Glutamatergic neuron (in vitro differentiated cells): ENCODE measurements at regions not wholly inside any gene's neighbourhood (a gene's known extent, or its start where the extent isn't known, plus 50 kb on each side); places are given as distances from the start of the nearest gene placed in this dataset.
"Not testable (repeated sequence)": the region's sequence is repeated elsewhere in the genome, so short reads cannot be mapped to it uniquely, and the experiment has no call there.

ENCODE experiments used
- DNase-seq: peaks from one replicate; pipeline ENCODE4 v3.0.0; 2022
- H3K27ac Mint-ChIP-seq: one replicate; pipeline ENCODE4 v1.8.0; 2020; ENCODE audit warnings: mild to moderate bottlenecking, mixed read lengths, inconsistent platforms; ENCODE audit not compliant: unreplicated experiment
- H3K27me3 Mint-ChIP-seq: one replicate; pipeline ENCODE4 v1.8.0; 2020; ENCODE audit warnings: mild to moderate bottlenecking, moderate library complexity, mixed read lengths, inconsistent platforms; ENCODE audit not compliant: unreplicated experiment
- H3K36me3 Mint-ChIP-seq: one replicate; pipeline ENCODE4 v1.8.0; 2020; ENCODE audit warnings: mild to moderate bottlenecking, mixed read lengths, inconsistent platforms; ENCODE audit not compliant: unreplicated experiment
- H3K4me1 Mint-ChIP-seq: one replicate; pipeline ENCODE4 v1.8.0; 2020; ENCODE audit warnings: mild to moderate bottlenecking, low read depth, mixed read lengths, inconsistent platforms; ENCODE audit not compliant: unreplicated experiment
- H3K4me3 Mint-ChIP-seq: one replicate; pipeline ENCODE4 v1.8.0; 2020; ENCODE audit warnings: mild to moderate bottlenecking, mixed read lengths, inconsistent platforms; ENCODE audit not compliant: unreplicated experiment
- H3K9me3 Mint-ChIP-seq: one replicate; pipeline ENCODE4 v1.8.0; 2020; ENCODE audit warnings: mild to moderate bottlenecking, moderate library complexity, mixed read lengths, inconsistent platforms; ENCODE audit not compliant: unreplicated experiment
- CTCF ChIP-seq: fragments of 200-600 bp; sonication (generic); IDR thresholded peaks from one replicate; pipeline ENCODE4 v1.5.0; 2021; ENCODE audit not compliant: partially characterized antibody, unreplicated experiment

- H3K4me3 Mint-ChIP-seq, result no peak overlapping the region
- TF ChIP-seq CTCF, result no peak
- H3K9me3 Mint-ChIP-seq, result peaks cover 3% of the 10 kb centered on the region
- H3K27me3 Mint-ChIP-seq, result no peaks in the 10 kb centered on the region
- no peaks in the 10 kb centered on the region for H3K36me3 Mint-ChIP-seq
- no peaks in the 10 kb centered on the region for H3K4me1 Mint-ChIP-seq
- DNase-seq, result no peak
- H3K27ac Mint-ChIP-seq, result no peak overlapping the region
These were observed 191.2 kb downstream of the C1orf94 start for GRCh38 chr1:34367954-34368353.

GRCh38 chr1:34369701-34370455, 193.2 kb downstream of the C1orf94 start:
- Mint-ChIP-seq H3K27ac (no peak overlapping the region), H3K4me3 (no peak overlapping the region), H3K36me3 (no peaks in the 10 kb centered on the region), H3K27me3 (no peaks in the 10 kb centered on the region), H3K4me1 (no peaks in the 10 kb centered on the region), H3K9me3 (no peaks in the 10 kb centered on the region)
- no peak for TF ChIP-seq CTCF
- no peak for DNase-seq

GRCh38 chr1:34370748-34371147, 194.0 kb downstream of the C1orf94 start:
- no peak for TF ChIP-seq CTCF
- H3K27me3 Mint-ChIP-seq, result no peaks in the 10 kb centered on the region
- no peaks in the 10 kb centered on the region for H3K36me3 Mint-ChIP-seq
- no peaks in the 10 kb centered on the region for H3K4me1 Mint-ChIP-seq
- no peaks in the 10 kb centered on the region for H3K9me3 Mint-ChIP-seq
- H3K4me3 Mint-ChIP-seq, result no peak overlapping the region
- no peak overlapping the region for H3K27ac Mint-ChIP-seq
- DNase-seq, result no peak

- not testable (repeated sequence) for H3K27ac Mint-ChIP-seq, H3K4me1 Mint-ChIP-seq, H3K36me3 Mint-ChIP-seq, H3K27me3 Mint-ChIP-seq, DNase-seq, H3K4me3 Mint-ChIP-seq, H3K9me3 Mint-ChIP-seq
These were observed 194.5 kb downstream of the C1orf94 start for GRCh38 chr1:34371179-34371578.

- TF ChIP-seq CTCF, result no peak
These were observed 195.3 kb downstream of the C1orf94 start for GRCh38 chr1:34371829-34372532.

More at GRCh38 chr1:34371829-34372532, 195.3 kb downstream of the C1orf94 start:
- no peaks in the 10 kb centered on the region for H3K27me3 Mint-ChIP-seq
- H3K9me3 Mint-ChIP-seq, result no peaks in the 10 kb centered on the region
- H3K36me3 Mint-ChIP-seq, result no peaks in the 10 kb centered on the region
- H3K27ac Mint-ChIP-seq, result no peak overlapping the region
- no peak overlapping the region for H3K4me3 Mint-ChIP-seq
- no peak for DNase-seq
- no peaks in the 10 kb centered on the region for H3K4me1 Mint-ChIP-seq
